ENCODE measurements at regions not wholly inside any gene's neighbourhood (a gene's known extent, or its start where the extent isn't known, plus 50 kb on each side); places are given as distances from the start of the nearest gene placed in this dataset.

DNA sequence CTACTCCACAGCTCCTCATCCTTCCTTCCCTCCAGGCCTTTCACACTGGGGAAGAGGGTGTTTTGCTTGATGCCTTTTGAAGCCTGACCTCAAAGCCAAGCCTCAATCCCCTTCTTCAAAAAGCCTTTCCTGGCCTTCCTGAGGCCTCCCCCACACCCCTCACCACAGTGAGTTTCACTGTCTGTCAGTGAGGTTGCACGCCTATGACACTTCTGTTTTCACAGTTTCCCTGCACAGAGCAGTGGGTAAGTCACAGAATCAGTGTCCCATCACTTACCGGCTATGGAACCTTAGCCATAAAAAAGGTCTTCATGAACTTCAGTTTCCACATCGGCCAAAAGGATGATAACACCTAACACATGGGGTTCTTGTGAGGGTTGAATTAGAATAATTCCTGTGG, 371.4 kb downstream of the UQCRFS1 start:
- no peak for TF ChIP-seq CTCF (IDR thresholded peaks at IDR 0.05)
- TF ChIP-seq POLR2A (IDR thresholded peaks at IDR 0.05): no peak
- TF ChIP-seq POLR2AphosphoS5 (IDR thresholded peaks at IDR 0.05): no peak
